Panc1 (cell line): ENCODE measurements at regions not wholly inside any gene's neighbourhood (a gene's known extent, or its start where the extent isn't known, plus 50 kb on each side); places are given as distances from the start of the nearest gene placed in this dataset.

Source experiments
- ATAC-seq: fragments of 200-7000 bp; cut with Tn5 transposase; 2 replicates; pipeline ENCODE4 v1.9.1; 2020; ENCODE audit warnings: mild to moderate bottlenecking, moderate library complexity
- BruUV-seq: library from RNA; stranded (reverse); fragments of 400-500 nt; replicated peaks from 2 replicates; lab custom pipeline; 2021; lab: Mats Ljungman, UMichigan
- CTCF ChIA-PET: fragments of 300-600 bp; sonication (Branson Sonifier 250); formaldehyde crosslinking; loops from one replicate; lab custom pipeline; 2022; ENCODE audit warnings: antibody characterized with exemption; lab: Charles Lee
- POLR2A ChIA-PET: fragments of 300-600 bp; sonication (Branson Sonifier 250); formaldehyde crosslinking; loops from one replicate; lab custom pipeline; 2022; ENCODE audit warnings: antibody characterized with exemption; lab: Charles Lee
- DNase-seq: peaks from one replicate; pipeline ENCODE4 v3.0.0-alpha.2; 2010; ENCODE audit warnings: low read depth, low spot score
- H3K27ac ChIP-seq: 2 replicates; pipeline ENCODE4 v1.5.1; 2011; ENCODE audit warnings: mild to moderate bottlenecking, low read length, inconsistent platforms
- H3K27me3 ChIP-seq: fragments of 200-500 bp; sonication (Bioruptor generic); 2 replicates; pipeline ENCODE4 v1.6.0; 2014; ENCODE audit warnings: low read length, inconsistent platforms; ENCODE audit not compliant: control insufficient read depth, insufficient read depth
- H3K36me3 ChIP-seq: fragments of 200-500 bp; sonication (Bioruptor generic); 2 replicates; pipeline ENCODE4 v1.5.1; 2014; ENCODE audit warnings: inconsistent platforms, mild to moderate bottlenecking, low read length, moderate library complexity; ENCODE audit not compliant: control insufficient read depth, insufficient read depth
- H3K4me1 ChIP-seq: 2 replicates; pipeline ENCODE4 v1.5.1; 2011; ENCODE audit warnings: inconsistent platforms, mild to moderate bottlenecking, low read length, moderate library complexity; ENCODE audit not compliant: control insufficient read depth, insufficient read depth
- H3K4me3 ChIP-seq, 2 experiments: 2 replicates each; pipeline ENCODE4 v1.5.1; 2011 to 2012; ENCODE audit warnings: low read depth in 2 of 2, low read length in 2 of 2, mild to moderate bottlenecking in 2 of 2, inconsistent platforms in 1 of 2, moderate library complexity in 1 of 2
- H3K9me3 ChIP-seq: fragments of 200-500 bp; sonication (Bioruptor generic); 2 replicates; pipeline ENCODE4 v1.5.1; 2014; ENCODE audit warnings: low read depth, mild to moderate bottlenecking, inconsistent platforms, low read length, moderate library complexity; ENCODE audit not compliant: control insufficient read depth, insufficient read depth
- CTCF ChIP-seq: fragments of 450-650 bp; IDR thresholded peaks from 2 replicates; pipeline ENCODE4 v1.5.1; 2017; ENCODE audit warnings: mild to moderate bottlenecking
- POLR2AphosphoS5 ChIP-seq: IDR thresholded peaks from 2 replicates; pipeline ENCODE4 v1.6.1; 2012; ENCODE audit warnings: mild to moderate bottlenecking, low read depth, low read length, moderate library complexity
- REST ChIP-seq, 2 experiments: IDR thresholded peaks; 2 replicates each; pipeline ENCODE4 v1.6.1; 2011 to 2012; ENCODE audit warnings: low read depth in 2 of 2, control low read depth in 1 of 2, low read length in 1 of 2, mild to moderate bottlenecking in 1 of 2, moderate library complexity in 1 of 2; ENCODE audit not compliant: insufficient read depth in 1 of 2
- SIN3A ChIP-seq: IDR thresholded peaks from 2 replicates; pipeline ENCODE4 v1.6.1; 2012; ENCODE audit warnings: low read depth, mild to moderate bottlenecking, low read length, moderate library complexity, borderline replicate concordance; ENCODE audit not compliant: insufficient read depth
- TCF7L2 ChIP-seq: IDR thresholded peaks from 2 replicates; pipeline ENCODE4 v1.6.1; 2011; ENCODE audit warnings: mild to moderate bottlenecking, low read depth, low read length, inconsistent platforms
- in situ Hi-C: cut with HindIII; loops from 2 replicates; pipeline ENCODE4 v1.10.0; 2016; ENCODE audit warnings: low sequenced_read_pairs, low pct_unique_long_range_greater_than_20kb
- intact Hi-C: fragments of 100-400 bp; cut with micrococcal nuclease; formaldehyde crosslinking; loops from one replicate; pipeline ENCODE4 v1.10.0; 2022; ENCODE audit not compliant: unreplicated experiment

DNA sequence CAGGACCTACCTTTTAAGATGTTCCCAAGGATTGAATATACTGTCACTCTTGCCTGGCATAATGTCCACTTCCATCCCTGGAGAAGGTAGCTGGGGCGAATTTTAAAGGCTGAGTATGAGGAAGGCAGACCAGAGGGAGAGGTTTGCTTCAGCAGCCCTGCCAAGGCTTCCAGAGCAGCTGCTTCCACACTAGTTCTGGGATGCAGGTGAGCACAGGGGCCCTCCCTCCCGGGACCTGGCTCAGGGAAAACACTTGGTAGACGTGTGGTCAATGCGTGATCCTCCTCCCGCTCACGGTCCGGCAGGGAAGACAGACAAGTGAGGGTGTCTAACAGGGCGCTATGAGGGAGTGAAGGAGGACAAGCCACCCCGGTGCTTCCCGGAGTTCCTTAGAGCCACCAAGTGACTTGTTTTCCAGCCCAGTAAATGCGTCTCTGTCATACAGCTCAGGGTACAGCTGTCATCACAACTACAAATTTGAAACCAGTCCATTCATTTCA lies 327.6 kb downstream of the ARRDC4 start:
- BruUV-seq = no TSS peak
- Histone ChIP-seq H3K27ac (no peak overlapping the region), H3K4me1 (no peaks in the 10 kb centered on the region; the same call in 1 of the 2 replicates), H3K4me3 (no peak overlapping the region), H3K36me3 (no peaks in the 10 kb centered on the region), H3K9me3 (no peaks in the 10 kb centered on the region), H3K27me3 (peaks cover 6% of the 10 kb centered on the region)
- TF ChIP-seq SIN3A (no peak), REST (IDR thresholded peaks at IDR 0.05; ENCODE audit: insufficient read depth in 1 of 2, low read depth in 2 of 2, low read length in 1 of 2) (no peak)
- in situ Hi-C loops = no loop called here
- POLR2A ChIA-PET = no interaction called here
- ATAC-seq = no peak
- no peak for DNase-seq
- intact Hi-C loops = no loop called here
- CTCF ChIA-PET = no interaction called here

GRCh38 chr15:98289747-98290146 lies 329.2 kb downstream of the ARRDC4 start:
- in situ Hi-C loops = no loop called here
- TF ChIP-seq REST (IDR thresholded peaks at IDR 0.05; ENCODE audit: insufficient read depth in 1 of 2, low read depth in 2 of 2, low read length in 1 of 2) = no peak
- no peak for TF ChIP-seq TCF7L2
- TF ChIP-seq SIN3A = no peak
- no peak for TF ChIP-seq CTCF
- no peak for TF ChIP-seq POLR2AphosphoS5
- POLR2A ChIA-PET = no interaction called here
- ATAC-seq (no peak), DNase-seq (no peak)
- BruUV-seq = no TSS peak
- CTCF ChIA-PET = no interaction called here
- Histone ChIP-seq H3K4me3 (no peak overlapping the region), H3K4me1 (no peaks in the 10 kb centered on the region; the same call in 1 of the 2 replicates), H3K36me3 (no peaks in the 10 kb centered on the region), H3K27me3 (peaks cover 14% of the 10 kb centered on the region), H3K27ac (no peak overlapping the region), H3K9me3 (no peaks in the 10 kb centered on the region)
- intact Hi-C loops = loop anchor here (5.0 to 10.0 kb wide), 2 partner anchors 65 to 112 kb away; no protein-coding TSS in a partner anchor
